ENCODE measurements at regions not wholly inside any gene's neighbourhood (a gene's known extent, or its start where the extent isn't known, plus 50 kb on each side); places are given as distances from the start of the nearest gene placed in this dataset.

DNA sequence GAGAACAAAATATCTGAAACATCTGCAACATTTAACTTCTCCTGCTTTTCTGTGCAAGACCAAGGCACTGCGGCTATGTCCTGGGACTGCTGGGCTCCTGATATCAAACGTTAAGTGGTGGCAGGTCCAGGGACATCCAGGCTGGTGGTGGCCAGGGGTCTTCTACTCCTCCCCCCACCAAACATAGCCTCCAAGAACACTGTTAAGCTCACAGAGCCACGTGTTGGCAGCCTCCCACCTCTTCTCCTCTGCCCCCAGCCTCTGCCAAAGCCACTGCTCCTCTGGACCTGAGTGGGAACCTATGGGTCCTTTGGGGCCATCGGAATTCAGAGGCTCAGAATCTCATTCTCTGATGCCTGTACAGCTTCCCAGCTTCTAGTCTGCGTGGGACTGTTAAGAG, 325.7 kb downstream of the ARRDC4 start:
- TF ChIP-seq, protein P1, sequence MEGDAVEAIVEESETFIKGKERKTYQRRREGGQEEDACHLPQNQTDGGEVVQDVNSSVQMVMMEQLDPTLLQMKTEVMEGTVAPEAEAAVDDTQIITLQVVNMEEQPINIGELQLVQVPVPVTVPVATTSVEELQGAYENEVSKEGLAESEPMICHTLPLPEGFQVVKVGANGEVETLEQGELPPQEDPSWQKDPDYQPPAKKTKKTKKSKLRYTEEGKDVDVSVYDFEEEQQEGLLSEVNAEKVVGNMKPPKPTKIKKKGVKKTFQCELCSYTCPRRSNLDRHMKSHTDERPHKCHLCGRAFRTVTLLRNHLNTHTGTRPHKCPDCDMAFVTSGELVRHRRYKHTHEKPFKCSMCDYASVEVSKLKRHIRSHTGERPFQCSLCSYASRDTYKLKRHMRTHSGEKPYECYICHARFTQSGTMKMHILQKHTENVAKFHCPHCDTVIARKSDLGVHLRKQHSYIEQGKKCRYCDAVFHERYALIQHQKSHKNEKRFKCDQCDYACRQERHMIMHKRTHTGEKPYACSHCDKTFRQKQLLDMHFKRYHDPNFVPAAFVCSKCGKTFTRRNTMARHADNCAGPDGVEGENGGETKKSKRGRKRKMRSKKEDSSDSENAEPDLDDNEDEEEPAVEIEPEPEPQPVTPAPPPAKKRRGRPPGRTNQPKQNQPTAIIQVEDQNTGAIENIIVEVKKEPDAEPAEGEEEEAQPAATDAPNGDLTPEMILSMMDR (IDR thresholded peaks at IDR 0.05): no peak
- TF ChIP-seq POLR2AphosphoS5 (IDR thresholded peaks at IDR 0.05): no peak

Data from sigmoid colon (tissue), 4 donors.